ENCODE measurements at regions not wholly inside any gene's neighbourhood (a gene's known extent, or its start where the extent isn't known, plus 50 kb on each side); places are given as distances from the start of the nearest gene placed in this dataset.
A peak's percentile ranks its signal among the peaks of the same experiment; 100 is the strongest.
"Not testable (repeated sequence)": the region's sequence is repeated elsewhere in the genome, so short reads cannot be mapped to it uniquely, and the experiment has no call there.

DNA sequence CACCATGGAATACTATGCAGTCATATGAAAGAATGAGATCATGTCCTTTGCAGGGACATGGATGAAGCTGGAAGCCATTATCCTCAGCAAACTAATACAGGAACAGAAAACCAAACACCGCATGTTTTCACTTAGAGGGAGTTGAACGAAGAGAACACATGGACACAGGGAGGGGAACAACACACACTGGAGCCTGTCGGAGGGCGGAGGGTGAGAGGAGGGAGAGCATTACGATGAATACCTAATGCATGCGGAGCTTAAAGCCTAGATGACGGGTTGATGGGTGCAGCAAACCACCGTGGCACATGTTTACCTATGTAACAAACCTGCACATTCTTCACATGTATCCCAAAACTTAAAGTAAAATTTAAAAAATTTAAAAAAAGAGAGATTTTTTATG is 191.0 kb upstream of the PRSS58 start:
- H3K4me1 Mint-ChIP-seq, result peaks cover 14% of the 10 kb centered on the region
- H3K36me3 Mint-ChIP-seq; H3K9me3 Mint-ChIP-seq; ATAC-seq (ENCODE audit: low read depth); H3K27ac Mint-ChIP-seq; H3K27me3 Mint-ChIP-seq; H3K4me3 Mint-ChIP-seq; DNase-seq: not testable (repeated sequence)
- POLR2A ChIA-PET, result interaction anchor here (0.6 to 1.6 kb wide), 3 partner anchors 47 to 360 kb away, joined by 3 to 6 read pairs (median 3); no protein-coding TSS in a partner anchor

- Mint-ChIP-seq H3K9me3 (no peaks in the 10 kb centered on the region), H3K4me1 (peaks cover 22% of the 10 kb centered on the region), H3K27me3 (peaks cover 7% of the 10 kb centered on the region), H3K36me3 (peaks cover 1% of the 10 kb centered on the region), H3K27ac (no peak overlapping the region), H3K4me3 (no peak overlapping the region)
- POLR2A ChIA-PET, result no interaction called here
- DNase-seq, result no peak
- ATAC-seq (ENCODE audit: low read depth), result no peak
Measured at GRCh38 chr7:142447762-142448161, 189.9 kb upstream of the PRSS58 start.

GRCh38 chr7:142445019-142445686 is 187.3 kb upstream of the PRSS58 start:
- Mint-ChIP-seq H3K4me1 (peaks cover 35% of the 10 kb centered on the region), H3K27ac (peak overlapping the region; percentile 62), H3K4me3 (no peak overlapping the region), H3K9me3 (no peaks in the 10 kb centered on the region), H3K36me3 (peaks cover 2% of the 10 kb centered on the region), H3K27me3 (peaks cover 7% of the 10 kb centered on the region)
- POLR2A ChIA-PET, result no interaction called here
- no peak for ATAC-seq (ENCODE audit: low read depth)
- no peak for DNase-seq

- DNase-seq, result no peak
- no peaks in the 10 kb centered on the region for H3K27me3 Mint-ChIP-seq
- peaks cover 2% of the 10 kb centered on the region for H3K36me3 Mint-ChIP-seq
- ATAC-seq (ENCODE audit: low read depth), result no peak
- no peak overlapping the region for H3K4me3 Mint-ChIP-seq
- peaks cover 43% of the 10 kb centered on the region for H3K4me1 Mint-ChIP-seq
- no peaks in the 10 kb centered on the region for H3K9me3 Mint-ChIP-seq
- H3K27ac Mint-ChIP-seq, result no peak overlapping the region
- POLR2A ChIA-PET, result no interaction called here
Measured at GRCh38 chr7:142443216-142444010, 185.6 kb upstream of the PRSS58 start.

GRCh38 chr7:142442396-142442795 is 184.5 kb upstream of the PRSS58 start:
- H3K4me3 Mint-ChIP-seq, result no peak overlapping the region
- H3K9me3 Mint-ChIP-seq, result no peaks in the 10 kb centered on the region
- H3K27ac Mint-ChIP-seq, result peak overlapping the region; percentile 0
- ATAC-seq (ENCODE audit: low read depth), result no peak
- H3K4me1 Mint-ChIP-seq, result peaks cover 44% of the 10 kb centered on the region
- POLR2A ChIA-PET, result no interaction called here
- no peaks in the 10 kb centered on the region for H3K27me3 Mint-ChIP-seq
- H3K36me3 Mint-ChIP-seq, result peaks cover 2% of the 10 kb centered on the region
- DNase-seq, result no peak

DNA sequence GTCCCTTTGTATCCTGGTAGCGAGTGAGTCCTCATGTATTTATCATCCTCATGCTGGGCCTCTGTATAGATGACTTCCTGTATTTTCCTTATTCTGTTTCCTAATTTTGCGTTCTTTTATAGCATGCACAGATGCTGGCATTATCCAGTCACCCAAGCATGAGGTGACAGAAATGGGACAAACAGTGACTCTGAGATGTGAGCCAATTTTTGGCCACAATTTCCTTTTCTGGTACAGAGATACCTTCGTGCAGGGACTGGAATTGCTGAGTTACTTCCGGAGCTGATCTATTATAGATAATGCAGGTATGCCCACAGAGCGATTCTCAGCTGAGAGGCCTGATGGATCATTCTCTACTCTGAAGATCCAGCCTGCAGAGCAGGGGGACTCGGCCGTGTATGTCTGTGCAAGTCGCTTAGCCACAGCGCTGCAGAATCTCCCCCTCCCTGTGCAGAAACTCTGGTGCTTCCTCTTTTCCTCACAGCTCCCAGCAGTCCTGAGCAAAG is 183.1 kb upstream of the PRSS58 start:
- peaks cover 2% of the 10 kb centered on the region for H3K36me3 Mint-ChIP-seq
- peak overlapping the region; percentile 41 for H3K4me3 Mint-ChIP-seq
- no peak for DNase-seq
- peak; percentile 75 for ATAC-seq (ENCODE audit: low read depth)
- no peaks in the 10 kb centered on the region for H3K27me3 Mint-ChIP-seq
- no peak overlapping the region for H3K27ac Mint-ChIP-seq
- no peaks in the 10 kb centered on the region for H3K9me3 Mint-ChIP-seq
- POLR2A ChIA-PET, result no interaction called here
- H3K4me1 Mint-ChIP-seq, result peaks cover 47% of the 10 kb centered on the region

GRCh38 chr7:142440219-142440905 is 182.5 kb upstream of the PRSS58 start:
- ATAC-seq (ENCODE audit: low read depth) (no peak), DNase-seq (no peak)
- H3K27ac Mint-ChIP-seq, result no peak overlapping the region
- POLR2A ChIA-PET, result no interaction called here
- H3K36me3 Mint-ChIP-seq, result peaks cover 2% of the 10 kb centered on the region
- peaks cover 51% of the 10 kb centered on the region for H3K4me1 Mint-ChIP-seq
- no peaks in the 10 kb centered on the region for H3K27me3 Mint-ChIP-seq
- H3K9me3 Mint-ChIP-seq, result no peaks in the 10 kb centered on the region
- H3K4me3 Mint-ChIP-seq, result peak overlapping the region; percentile 41

- no peak overlapping the region for H3K27ac Mint-ChIP-seq
- peaks cover 48% of the 10 kb centered on the region for H3K4me1 Mint-ChIP-seq
- H3K9me3 Mint-ChIP-seq, result no peaks in the 10 kb centered on the region
- H3K4me3 Mint-ChIP-seq, result no peak overlapping the region
- peaks cover 2% of the 10 kb centered on the region for H3K36me3 Mint-ChIP-seq
- POLR2A ChIA-PET, result no interaction called here
- no peak for DNase-seq
- H3K27me3 Mint-ChIP-seq, result no peaks in the 10 kb centered on the region
- ATAC-seq (ENCODE audit: low read depth), result no peak
Measured at GRCh38 chr7:142439739-142440138, 181.9 kb upstream of the PRSS58 start.

DNA sequence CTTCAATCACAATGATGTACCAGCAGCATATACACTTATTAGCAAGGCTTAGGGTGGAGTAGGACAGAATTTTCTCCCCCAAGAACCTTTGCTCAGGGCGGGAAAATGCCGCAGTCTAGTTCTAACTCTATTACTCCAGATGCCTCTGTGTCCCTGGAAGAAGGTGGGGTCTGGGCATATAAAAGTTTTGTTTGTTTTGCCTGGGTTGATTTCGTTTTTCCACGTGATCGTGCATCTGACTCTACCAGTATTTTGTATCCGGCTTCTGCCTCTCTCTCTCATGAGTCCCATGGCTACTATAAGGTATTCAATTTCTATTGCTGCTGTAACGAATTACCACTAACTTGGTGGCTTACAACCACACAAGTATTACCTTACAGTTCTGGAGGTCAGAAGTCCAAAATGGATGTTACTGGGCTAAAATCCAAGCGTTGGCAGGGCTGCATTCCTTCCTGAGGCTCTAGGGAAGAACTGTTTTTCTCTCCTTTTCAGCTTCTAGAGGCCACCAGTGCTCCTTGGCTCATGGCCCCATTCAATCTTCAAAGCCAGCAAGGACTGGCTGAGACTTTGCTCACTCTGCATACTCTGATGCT is 181.2 kb upstream of the PRSS58 start:
- no peak overlapping the region for H3K27ac Mint-ChIP-seq
- DNase-seq (no peak), ATAC-seq (ENCODE audit: low read depth) (no peak)
- H3K36me3 Mint-ChIP-seq, result peaks cover 2% of the 10 kb centered on the region
- H3K4me3 Mint-ChIP-seq, result no peak overlapping the region
- H3K9me3 Mint-ChIP-seq, result no peaks in the 10 kb centered on the region
- POLR2A ChIA-PET, result no interaction called here
- peaks cover 52% of the 10 kb centered on the region for H3K4me1 Mint-ChIP-seq
- H3K27me3 Mint-ChIP-seq, result no peaks in the 10 kb centered on the region

DNA sequence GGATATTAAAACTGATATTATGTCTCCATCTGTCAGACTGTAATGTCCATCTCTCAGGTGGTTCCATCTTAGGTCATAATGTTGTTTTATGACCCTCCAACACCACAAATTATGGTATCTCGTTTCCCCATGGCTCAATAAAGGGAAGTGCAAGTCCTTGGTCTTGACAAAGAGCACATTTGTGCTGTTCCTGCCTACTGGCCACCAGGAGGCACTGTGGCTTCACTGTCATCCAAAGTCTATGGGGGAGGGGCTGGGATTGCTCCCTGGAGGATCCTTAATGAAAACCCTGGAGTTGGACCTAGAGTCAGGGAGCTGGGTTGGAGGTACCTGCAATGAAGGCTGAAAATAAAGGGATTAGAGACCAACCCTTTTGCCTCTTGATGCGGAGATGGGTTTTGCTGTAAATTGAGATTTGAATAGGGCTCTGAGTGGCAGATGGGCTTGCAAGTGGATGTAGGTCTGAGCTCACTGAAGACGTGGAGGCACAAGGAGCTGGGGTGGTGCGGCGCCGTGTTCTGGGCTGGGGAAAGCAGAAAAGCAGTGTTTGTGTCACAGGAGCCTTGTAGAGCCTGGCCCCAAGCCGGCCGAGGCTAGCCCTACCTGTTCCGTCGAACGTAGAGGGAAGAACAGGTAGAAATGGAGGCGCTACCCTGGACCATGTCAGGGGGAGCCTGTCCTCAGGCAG is 180.5 kb upstream of the PRSS58 start:
- peaks cover 2% of the 10 kb centered on the region for H3K36me3 Mint-ChIP-seq
- H3K4me1 Mint-ChIP-seq, result peaks cover 48% of the 10 kb centered on the region
- ATAC-seq (ENCODE audit: low read depth), result no peak
- DNase-seq, result peak; percentile 37
- POLR2A ChIA-PET, result no interaction called here
- H3K27me3 Mint-ChIP-seq, result no peaks in the 10 kb centered on the region
- H3K4me3 Mint-ChIP-seq, result no peak overlapping the region
- H3K9me3 Mint-ChIP-seq, result no peaks in the 10 kb centered on the region
- no peak overlapping the region for H3K27ac Mint-ChIP-seq

DNA sequence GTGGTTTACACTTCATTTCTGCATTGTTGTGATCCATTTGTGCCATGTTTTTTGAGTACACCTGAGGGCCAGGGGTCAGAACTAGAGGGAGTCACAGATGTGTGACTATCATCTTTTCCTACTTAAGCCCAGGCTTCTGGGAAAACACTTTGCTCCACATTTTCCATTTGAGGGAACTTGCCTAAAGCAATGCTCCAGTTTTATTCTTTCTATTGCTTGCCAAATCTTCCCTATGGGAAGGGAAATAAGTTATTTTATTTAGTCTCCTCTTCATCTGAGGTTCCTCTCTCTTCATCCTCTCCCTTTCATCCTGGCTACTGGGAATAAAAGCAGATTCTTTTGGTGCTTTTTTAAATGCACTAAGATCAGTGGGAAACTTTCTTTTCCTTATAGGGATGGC is 179.9 kb upstream of the PRSS58 start:
- Mint-ChIP-seq H3K36me3 (peaks cover under 1% of the 10 kb centered on the region), H3K4me1 (peaks cover 44% of the 10 kb centered on the region), H3K27ac (no peak overlapping the region), H3K9me3 (no peaks in the 10 kb centered on the region), H3K4me3 (no peak overlapping the region), H3K27me3 (no peaks in the 10 kb centered on the region)
- ATAC-seq (ENCODE audit: low read depth) (no peak), DNase-seq (no peak)
- POLR2A ChIA-PET, result no interaction called here

GRCh38 chr7:142436601-142437000 is 178.7 kb upstream of the PRSS58 start:
- ATAC-seq (ENCODE audit: low read depth) (no peak), DNase-seq (no peak)
- H3K4me3 Mint-ChIP-seq, result no peak overlapping the region
- H3K36me3 Mint-ChIP-seq, result no peaks in the 10 kb centered on the region
- POLR2A ChIA-PET, result no interaction called here
- no peak overlapping the region for H3K27ac Mint-ChIP-seq
- H3K27me3 Mint-ChIP-seq, result no peaks in the 10 kb centered on the region
- H3K4me1 Mint-ChIP-seq, result peaks cover 39% of the 10 kb centered on the region
- H3K9me3 Mint-ChIP-seq, result no peaks in the 10 kb centered on the region

GRCh38 chr7:142435606-142436005 is 177.7 kb upstream of the PRSS58 start:
- peaks cover 29% of the 10 kb centered on the region for H3K4me1 Mint-ChIP-seq

More at GRCh38 chr7:142435606-142436005, 177.7 kb upstream of the PRSS58 start:
- peak overlapping the region; percentile 21 for H3K27ac Mint-ChIP-seq
- H3K4me3 Mint-ChIP-seq, result peak overlapping the region; percentile 18
- H3K36me3 Mint-ChIP-seq; ATAC-seq (ENCODE audit: low read depth); DNase-seq; H3K9me3 Mint-ChIP-seq; POLR2A ChIA-PET; H3K27me3 Mint-ChIP-seq: not testable (repeated sequence)
